Body of pancreas (tissue), 4 donors: ENCODE measurements at regions not wholly inside any gene's neighbourhood (a gene's known extent, or its start where the extent isn't known, plus 50 kb on each side); places are given as distances from the start of the nearest gene placed in this dataset.

Experiments used
- ATAC-seq: fragments of 150-250 bp; one replicate; pipeline ENCODE4 v1.9.1; 2016
- DNase-seq, 4 donors: peaks; one replicate each; pipeline ENCODE4 v3.0.0-alpha.2; 2019
- H3K27ac ChIP-seq, 4 donors: fragments of 200-600 bp; sonication (generic); 1 replicate in 3 of 4; 2 replicates in 1 of 4; pipeline versions ENCODE4 v1.5.1 to v1.6.1; 2016 to 2019; ENCODE audit warnings: mild to moderate bottlenecking in 1 of 4, mixed read lengths in 1 of 4, moderate library complexity in 1 of 4
- H3K27me3 ChIP-seq, 2 donors: fragments of 200-600 bp; sonication (generic); one replicate each; pipeline ENCODE4 v1.6.0; 2016; ENCODE audit warnings: mild to moderate bottlenecking in 1 of 2
- H3K36me3 ChIP-seq, 2 donors: fragments of 200-600 bp; sonication (generic); replicated peaks in 1 of 2; 2 replicates each; pipeline ENCODE4 v1.5.1; 2016; ENCODE audit warnings: low read depth in 2 of 2; ENCODE audit not compliant: insufficient read depth in 1 of 2
- H3K4me1 ChIP-seq: fragments of 200-600 bp; sonication (generic); one replicate; pipeline ENCODE4 v1.6.0; 2016
- H3K4me3 ChIP-seq, 2 donors: fragments of 200-600 bp; sonication (generic); 1 replicate in 1 of 2; 2 replicates in 1 of 2; pipeline ENCODE4 v1.5.1; 2016 to 2019
- H3K9me3 ChIP-seq, 3 donors: fragments of 200-600 bp; sonication (generic); 1 replicate in 2 of 3; 2 replicates in 1 of 3; pipeline ENCODE4 v1.5.1; 2016
- POLR2A ChIP-seq, 3 donors: fragments of 450-650 bp; IDR thresholded peaks; one replicate each; pipeline ENCODE4 v1.6.1; 2016; ENCODE audit warnings: antibody characterized with exemption in 3 of 3, mild to moderate bottlenecking in 2 of 3
- WGBS, 2 donors: methylation state at CpG; one replicate each; pipeline ENCODE4 v1.1.5; 2017; 5-methylcytosine and 5-hydroxymethylcytosine counted together
- intact Hi-C: fragments of 100-400 bp; cut with DNase I; formaldehyde crosslinking; loops from one replicate; pipeline ENCODE4 v1.15.1; 2023
- TF ChIP-seq, protein P1 (sequence below), 7 experiments: fragments of 450-650 bp in 4 of 7; fragments of 200-600 bp in 3 of 7; sonication (generic) in 3 of 7; IDR thresholded peaks; one replicate each; pipeline ENCODE4 v1.5.1; 2016 to 2019; ENCODE audit warnings: antibody characterized with exemption in 7 of 7

DNA sequence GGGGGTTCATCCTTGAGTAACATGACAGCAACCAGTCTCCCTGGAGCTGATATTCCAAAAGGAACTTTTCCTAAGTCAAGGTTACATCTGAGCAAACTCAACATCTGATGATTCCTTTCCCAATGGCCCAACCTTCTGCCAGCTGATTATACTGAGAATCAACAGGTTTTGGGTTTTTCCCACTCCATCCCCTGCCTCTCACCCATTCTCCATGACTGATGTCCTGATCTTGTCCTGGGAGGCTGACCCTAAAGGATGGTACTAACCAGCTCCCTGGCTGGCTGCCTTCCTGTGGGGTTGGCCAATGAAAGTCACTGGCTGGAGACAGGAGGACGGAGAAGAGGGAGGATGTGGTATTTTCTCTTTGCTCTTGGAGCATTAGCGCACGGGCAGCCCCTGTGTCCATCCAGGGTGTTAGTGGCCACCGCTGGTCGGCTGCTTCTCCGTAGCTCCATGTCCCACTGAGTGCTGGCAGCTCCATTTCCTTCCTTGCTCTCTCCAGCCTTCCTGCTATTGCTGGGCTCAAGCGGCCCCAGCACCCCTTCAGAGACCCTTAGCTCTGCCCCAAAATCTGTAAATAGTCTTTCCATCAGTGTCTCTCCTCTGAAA lies 306.2 kb upstream of the PITRM1 start:
- H3K36me3 ChIP-seq, result no peaks in the 10 kb centered on the region
- H3K27me3 ChIP-seq, result no peaks in the 10 kb centered on the region
- ATAC-seq (no peak), DNase-seq (no peak)
- H3K9me3 ChIP-seq, result no peaks in the 10 kb centered on the region
- intact Hi-C loops, result no loop called here
- H3K27ac ChIP-seq, result no peak overlapping the region
- no peak for TF ChIP-seq POLR2A (IDR thresholded peaks at IDR 0.05)
- TF ChIP-seq, protein P1, sequence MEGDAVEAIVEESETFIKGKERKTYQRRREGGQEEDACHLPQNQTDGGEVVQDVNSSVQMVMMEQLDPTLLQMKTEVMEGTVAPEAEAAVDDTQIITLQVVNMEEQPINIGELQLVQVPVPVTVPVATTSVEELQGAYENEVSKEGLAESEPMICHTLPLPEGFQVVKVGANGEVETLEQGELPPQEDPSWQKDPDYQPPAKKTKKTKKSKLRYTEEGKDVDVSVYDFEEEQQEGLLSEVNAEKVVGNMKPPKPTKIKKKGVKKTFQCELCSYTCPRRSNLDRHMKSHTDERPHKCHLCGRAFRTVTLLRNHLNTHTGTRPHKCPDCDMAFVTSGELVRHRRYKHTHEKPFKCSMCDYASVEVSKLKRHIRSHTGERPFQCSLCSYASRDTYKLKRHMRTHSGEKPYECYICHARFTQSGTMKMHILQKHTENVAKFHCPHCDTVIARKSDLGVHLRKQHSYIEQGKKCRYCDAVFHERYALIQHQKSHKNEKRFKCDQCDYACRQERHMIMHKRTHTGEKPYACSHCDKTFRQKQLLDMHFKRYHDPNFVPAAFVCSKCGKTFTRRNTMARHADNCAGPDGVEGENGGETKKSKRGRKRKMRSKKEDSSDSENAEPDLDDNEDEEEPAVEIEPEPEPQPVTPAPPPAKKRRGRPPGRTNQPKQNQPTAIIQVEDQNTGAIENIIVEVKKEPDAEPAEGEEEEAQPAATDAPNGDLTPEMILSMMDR (IDR thresholded peaks at IDR 0.05), result no peak
- 78 to 83% methylated on average over 7 of the region's 7 CpGs for WGBS, 2 donors
- no peak overlapping the region for H3K4me3 ChIP-seq
- H3K4me1 ChIP-seq, result no peaks in the 10 kb centered on the region

DNA sequence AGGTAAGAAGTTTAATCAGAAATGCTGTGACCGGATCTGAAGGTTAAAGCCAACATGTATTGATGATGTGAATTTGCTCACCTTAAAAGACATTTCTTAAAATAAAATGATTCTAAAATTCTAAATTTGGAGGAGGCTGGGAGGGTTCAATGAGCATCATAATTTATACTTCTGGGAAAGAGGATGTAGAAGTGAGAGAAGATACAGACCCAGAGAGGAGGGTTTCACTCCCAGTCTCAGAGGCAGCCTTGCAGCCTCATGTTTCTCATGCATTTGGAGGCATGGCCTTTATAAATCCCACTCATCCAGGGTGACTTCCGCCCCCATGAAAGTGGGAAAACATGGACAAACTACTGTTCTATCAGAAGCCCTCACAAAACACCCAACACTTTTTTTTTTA lies 305.6 kb upstream of the PITRM1 start:
- ATAC-seq (no peak), DNase-seq (no peak)
- no peak overlapping the region for H3K27ac ChIP-seq
- intact Hi-C loops, result no loop called here
- H3K36me3 ChIP-seq, result no peaks in the 10 kb centered on the region
- H3K27me3 ChIP-seq, result no peaks in the 10 kb centered on the region
- WGBS, 2 donors, result 77 to 84% methylated on average over 2 of the region's 2 CpGs
- TF ChIP-seq POLR2A (IDR thresholded peaks at IDR 0.05), result no peak
- TF ChIP-seq, protein P1 (IDR thresholded peaks at IDR 0.05), result no peak
- no peaks in the 10 kb centered on the region for H3K4me1 ChIP-seq
- no peak overlapping the region for H3K4me3 ChIP-seq
- H3K9me3 ChIP-seq, result no peaks in the 10 kb centered on the region

DNA sequence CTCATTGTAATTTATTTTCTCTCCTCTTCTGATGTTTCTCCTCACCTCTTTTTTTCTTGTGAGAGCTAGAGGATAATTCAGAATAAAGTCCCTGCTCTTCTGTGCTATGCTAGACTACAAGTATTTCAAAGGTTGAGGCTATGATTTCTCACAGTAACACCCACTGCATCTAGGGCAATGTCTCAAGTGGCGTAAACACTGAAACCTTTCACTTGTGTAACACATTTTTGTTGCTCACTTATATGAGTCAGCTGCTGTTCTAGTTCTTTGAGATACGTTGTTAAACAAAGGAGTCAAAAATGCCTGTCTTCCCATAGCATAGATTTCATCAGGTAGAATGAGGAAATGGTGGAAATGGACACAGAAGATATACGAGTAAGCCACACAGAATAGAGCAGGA lies 305.1 kb upstream of the PITRM1 start:
- no peak overlapping the region for H3K4me3 ChIP-seq
- DNase-seq (no peak), ATAC-seq (no peak)
- no peaks in the 10 kb centered on the region for H3K9me3 ChIP-seq
- no peaks in the 10 kb centered on the region for H3K4me1 ChIP-seq
- H3K27ac ChIP-seq, result no peak overlapping the region
- TF ChIP-seq, protein P1 (IDR thresholded peaks at IDR 0.05), result no peak
- TF ChIP-seq POLR2A (IDR thresholded peaks at IDR 0.05), result no peak
- H3K27me3 ChIP-seq, result no peaks in the 10 kb centered on the region
- no peaks in the 10 kb centered on the region for H3K36me3 ChIP-seq
- WGBS, 2 donors, result 30 to 51% methylated on average over 3 of the region's 3 CpGs
- intact Hi-C loops, result no loop called here

DNA sequence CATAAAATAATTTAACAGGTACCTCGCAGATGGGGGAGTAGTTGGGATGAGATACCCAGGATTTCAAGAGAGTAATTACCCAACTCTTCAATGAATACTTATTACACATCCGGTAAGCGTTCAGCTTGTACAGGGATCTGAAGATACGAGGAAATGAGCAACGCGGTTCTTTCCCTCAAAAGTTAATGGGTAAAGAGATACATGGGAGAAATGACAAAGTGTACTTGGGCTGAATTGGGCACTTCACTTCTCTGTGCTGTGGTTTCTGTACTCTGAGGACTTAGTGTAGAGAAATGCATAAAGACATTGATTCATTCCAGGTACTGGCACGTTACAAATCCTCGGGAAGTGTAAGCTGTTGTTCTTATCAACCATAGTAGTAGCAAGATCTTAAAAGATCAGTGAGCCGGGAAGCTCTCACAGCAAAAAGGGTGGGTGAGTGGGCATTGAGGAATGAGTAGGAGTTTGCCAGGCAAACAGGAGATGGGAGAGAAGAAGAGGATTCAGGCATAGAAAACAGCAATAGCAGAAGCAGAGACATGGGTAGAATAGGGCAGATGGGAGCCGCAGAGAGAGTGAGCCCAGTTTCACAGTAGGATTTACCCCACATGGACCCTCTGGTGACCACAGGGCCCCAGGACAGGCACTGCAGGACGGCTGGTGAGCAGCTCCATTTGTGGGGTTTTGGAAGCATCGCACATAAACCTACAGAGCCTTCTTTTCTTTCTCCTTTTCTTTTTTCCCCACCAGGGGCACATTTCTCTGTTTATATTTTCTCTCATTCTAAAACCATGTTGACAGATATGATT lies 304.3 kb upstream of the PITRM1 start:
- TF ChIP-seq, protein P1 (IDR thresholded peaks at IDR 0.05), result no peak
- TF ChIP-seq POLR2A (IDR thresholded peaks at IDR 0.05), result no peak
- no peaks in the 10 kb centered on the region for H3K27me3 ChIP-seq
- ATAC-seq (no peak), DNase-seq (no peak)
- H3K9me3 ChIP-seq, result no peaks in the 10 kb centered on the region
- H3K4me1 ChIP-seq, result peaks cover 4% of the 10 kb centered on the region
- H3K36me3 ChIP-seq, result no peaks in the 10 kb centered on the region
- 66 to 80% methylated on average over 12 of the region's 12 CpGs for WGBS, 2 donors
- intact Hi-C loops, result no loop called here
- H3K4me3 ChIP-seq, result no peak overlapping the region
- H3K27ac ChIP-seq, result no peak overlapping the region
